ENCODE measurements at regions not wholly inside any gene's neighbourhood (a gene's known extent, or its start where the extent isn't known, plus 50 kb on each side); places are given as distances from the start of the nearest gene placed in this dataset.

- Histone ChIP-seq H3K36me3 (ENCODE audit: control insufficient read depth in 2 of 4, insufficient read depth in 4 of 4, low read length in 3 of 4) (no peaks in the 10 kb centered on the region), H3K56ac (replicated peaks; ENCODE audit: insufficient read length, low read depth, low read length) (no peak overlapping the region), H3K4ac (replicated peaks; ENCODE audit: insufficient read length, low read depth, low read length) (no peak overlapping the region), H3K27ac (ENCODE audit: low read depth, low read length) (no peak overlapping the region), H2BK12ac (ENCODE audit: low read depth, low read length) (no peak overlapping the region), H2AK5ac (ENCODE audit: low read depth, low read length) (no peak overlapping the region), H2BK20ac (ENCODE audit: low read length) (no peak overlapping the region), H2AFZ (ENCODE audit: low read length) (no peak overlapping the region), H3K4me1 (replicated peaks in 1 of 4; ENCODE audit: control insufficient read depth in 3 of 4, insufficient read depth in 4 of 4, low read length in 3 of 4) (0 out of 7 replicates have a peak, but pooled peaks cover 0 to 2% (median 0%) of the 10 kb centered on the region in 4 experiments), H3K9me3 (ENCODE audit: insufficient read depth in 2 of 2, low read depth in 1 of 2, low read length in 1 of 2) (peaks cover 0 to 4% of the 10 kb centered on the region in 2 experiments; a peak in 1 of 4 replicates), H3K14ac (ENCODE audit: insufficient read length) (no peak overlapping the region), H3K4me2 (ENCODE audit: insufficient read depth in 1 of 2, low read depth in 2 of 2, low read length in 2 of 2) (no peak overlapping the region), H3K9ac (replicated peaks in 1 of 4; ENCODE audit: extremely low read depth in 1 of 4, low read depth in 3 of 4, low read length in 3 of 4) (no peak overlapping the region), H3K18ac (ENCODE audit: extremely low read depth, low read length) (no peak overlapping the region; the same call in 1 of the 2 replicates), H3K27me3 (replicated peaks in 1 of 4; ENCODE audit: control insufficient read depth in 3 of 4, extremely low read depth in 1 of 4, insufficient read depth in 3 of 4, low read length in 3 of 4) (no peaks in the 10 kb centered on the region), H4K91ac (replicated peaks; ENCODE audit: insufficient read length, low read length) (no peak overlapping the region), H2BK120ac (replicated peaks; ENCODE audit: low read depth, low read length) (no peak overlapping the region), H4K8ac (ENCODE audit: extremely low read depth, insufficient read depth, low read length) (no peak overlapping the region), H3K4me3 (ENCODE audit: extremely low read depth in 1 of 4, insufficient read depth in 2 of 4, low read depth in 3 of 4, low read length in 4 of 4) (no peak overlapping the region), H4K5ac (ENCODE audit: insufficient read length, low read depth, low read length) (no peak overlapping the region), H3K23me2 (ENCODE audit: low read depth, low read length) (no peaks in the 10 kb centered on the region), H3K23ac (ENCODE audit: insufficient read length) (no peak overlapping the region), H3K79me1 (ENCODE audit: low read depth, low read length) (no peaks in the 10 kb centered on the region), H2BK15ac (ENCODE audit: low read length) (no peak overlapping the region), H2BK5ac (ENCODE audit: low read depth, low read length) (no peak overlapping the region), H4K20me1 (replicated peaks in 1 of 2; ENCODE audit: control insufficient read depth in 1 of 2, insufficient read depth in 2 of 2, low read length in 2 of 2) (no peaks in the 10 kb centered on the region), H3K79me2 (ENCODE audit: control insufficient read depth in 1 of 2, insufficient read depth in 2 of 2, low read length in 2 of 2) (no peaks in the 10 kb centered on the region)
- ChIA-PET POLR2A (ENCODE audit: partially characterized antibody) (no interaction called here), CTCF (ENCODE audit: partially characterized antibody) (interaction anchor here (0.6 kb wide), 1 partner anchor 19 kb away, joined by 3 read pairs; no protein-coding TSS in a partner anchor)
- FAIRE-seq, result peak; percentile 32
- TF ChIP-seq NRF1 (IDR thresholded peaks at IDR 0.05; ENCODE audit: low read depth, low read length) (0 out of 2 replicates have a peak, but pooled peaks have one; percentile 13), RAD21 (IDR thresholded peaks at IDR 0.05 in 1 of 2, conservative IDR thresholded peaks at IDR 0.05 in 1 of 2; ENCODE audit: low read depth in 2 of 2, low read length in 2 of 2) (no peak)
- peak in 1 of 2 experiments; percentile 7 for DNase-seq (ENCODE audit: low read depth in 1 of 2, low spot score in 2 of 2)
- WGBS, 2 experiments (ENCODE audit: extremely low coverage in 1 of 2, insufficient coverage in 1 of 2, insufficient read length in 1 of 2, insufficient replicate concordance in 2 of 2, low coverage in 1 of 2, low lambda C conversion rate in 2 of 2, missing lambda C conversion rate in 1 of 2), result 53% methylated on average over 5 of the region's 5 CpGs; no CpG with 5 or more reads in 1 of the 2 experiments
These were observed 817.7 kb upstream of the IGFBP3 start for GRCh38 chr7:46738796-46739195.

All from H1 (cell line).